ENCODE measurements at regions not wholly inside any gene's neighbourhood (a gene's known extent, or its start where the extent isn't known, plus 50 kb on each side); places are given as distances from the start of the nearest gene placed in this dataset.

DNA sequence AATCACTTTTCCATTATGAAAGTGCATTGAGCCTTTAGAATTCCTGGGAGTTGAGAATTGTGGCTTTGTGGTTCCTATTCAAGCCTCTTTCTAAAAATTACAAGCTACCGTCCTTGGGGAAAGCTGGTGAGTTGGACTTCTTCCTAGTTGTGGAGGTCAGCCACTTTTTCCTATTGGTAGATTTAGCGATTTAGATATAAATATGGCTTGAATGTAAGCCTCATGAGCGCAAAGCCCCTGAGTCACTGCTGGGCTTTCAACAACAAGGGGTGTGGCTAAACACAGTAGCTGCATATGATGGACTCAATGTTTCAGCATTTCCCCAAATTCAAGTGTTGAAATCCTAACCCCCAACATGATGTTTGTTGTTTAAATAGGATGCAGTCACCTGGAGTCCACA lies 150.0 kb upstream of the IGFBP3 start:
- H3K4me3 Mint-ChIP-seq (ENCODE audit: unreplicated experiment) = no peak overlapping the region

DNA sequence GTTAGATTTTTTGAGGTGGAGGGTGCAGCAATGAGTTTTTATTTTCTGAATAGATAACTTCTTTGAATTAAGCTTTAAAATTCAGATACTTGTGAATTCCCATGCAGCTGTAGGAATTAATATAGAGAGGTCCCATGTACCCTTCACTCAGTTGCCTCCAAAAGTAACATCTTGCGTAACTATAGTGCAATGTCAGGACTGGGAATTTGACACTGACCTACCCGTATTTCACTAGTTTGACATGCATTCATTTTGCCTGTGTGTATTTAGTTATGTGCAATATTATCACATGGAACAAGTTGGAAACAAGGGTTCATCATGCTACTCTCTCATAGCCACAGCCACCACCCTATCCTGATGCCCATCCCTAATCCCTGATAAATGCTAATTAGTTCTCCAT lies 147.1 kb upstream of the IGFBP3 start:
- peaks cover 14% of the 10 kb centered on the region for H3K4me1 Mint-ChIP-seq (ENCODE audit: unreplicated experiment)
- no peaks in the 10 kb centered on the region for H3K27me3 Mint-ChIP-seq (ENCODE audit: unreplicated experiment)
- H3K4me3 Mint-ChIP-seq (ENCODE audit: unreplicated experiment) = no peak overlapping the region
- no peaks in the 10 kb centered on the region for H3K36me3 Mint-ChIP-seq (ENCODE audit: unreplicated experiment)
- TF ChIP-seq, protein P1, sequence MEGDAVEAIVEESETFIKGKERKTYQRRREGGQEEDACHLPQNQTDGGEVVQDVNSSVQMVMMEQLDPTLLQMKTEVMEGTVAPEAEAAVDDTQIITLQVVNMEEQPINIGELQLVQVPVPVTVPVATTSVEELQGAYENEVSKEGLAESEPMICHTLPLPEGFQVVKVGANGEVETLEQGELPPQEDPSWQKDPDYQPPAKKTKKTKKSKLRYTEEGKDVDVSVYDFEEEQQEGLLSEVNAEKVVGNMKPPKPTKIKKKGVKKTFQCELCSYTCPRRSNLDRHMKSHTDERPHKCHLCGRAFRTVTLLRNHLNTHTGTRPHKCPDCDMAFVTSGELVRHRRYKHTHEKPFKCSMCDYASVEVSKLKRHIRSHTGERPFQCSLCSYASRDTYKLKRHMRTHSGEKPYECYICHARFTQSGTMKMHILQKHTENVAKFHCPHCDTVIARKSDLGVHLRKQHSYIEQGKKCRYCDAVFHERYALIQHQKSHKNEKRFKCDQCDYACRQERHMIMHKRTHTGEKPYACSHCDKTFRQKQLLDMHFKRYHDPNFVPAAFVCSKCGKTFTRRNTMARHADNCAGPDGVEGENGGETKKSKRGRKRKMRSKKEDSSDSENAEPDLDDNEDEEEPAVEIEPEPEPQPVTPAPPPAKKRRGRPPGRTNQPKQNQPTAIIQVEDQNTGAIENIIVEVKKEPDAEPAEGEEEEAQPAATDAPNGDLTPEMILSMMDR (IDR thresholded peaks at IDR 0.05) = no peak
- H3K9me3 Mint-ChIP-seq (ENCODE audit: unreplicated experiment) = no peaks in the 10 kb centered on the region
- DNase-seq (ENCODE audit: extremely low spot score, unreplicated experiment) = no peak
- no peak overlapping the region for H3K27ac Mint-ChIP-seq (ENCODE audit: unreplicated experiment)

More for the DNA sequence above, 150.0 kb upstream of the IGFBP3 start:
- DNase-seq (ENCODE audit: extremely low spot score, unreplicated experiment) = no peak
- peaks cover 14% of the 10 kb centered on the region for H3K4me1 Mint-ChIP-seq (ENCODE audit: unreplicated experiment)
- H3K27me3 Mint-ChIP-seq (ENCODE audit: unreplicated experiment) = no peaks in the 10 kb centered on the region
- H3K36me3 Mint-ChIP-seq (ENCODE audit: unreplicated experiment) = no peaks in the 10 kb centered on the region
- TF ChIP-seq, protein P1 (IDR thresholded peaks at IDR 0.05) = no peak
- no peaks in the 10 kb centered on the region for H3K9me3 Mint-ChIP-seq (ENCODE audit: unreplicated experiment)
- no peak overlapping the region for H3K27ac Mint-ChIP-seq (ENCODE audit: unreplicated experiment)

DNA sequence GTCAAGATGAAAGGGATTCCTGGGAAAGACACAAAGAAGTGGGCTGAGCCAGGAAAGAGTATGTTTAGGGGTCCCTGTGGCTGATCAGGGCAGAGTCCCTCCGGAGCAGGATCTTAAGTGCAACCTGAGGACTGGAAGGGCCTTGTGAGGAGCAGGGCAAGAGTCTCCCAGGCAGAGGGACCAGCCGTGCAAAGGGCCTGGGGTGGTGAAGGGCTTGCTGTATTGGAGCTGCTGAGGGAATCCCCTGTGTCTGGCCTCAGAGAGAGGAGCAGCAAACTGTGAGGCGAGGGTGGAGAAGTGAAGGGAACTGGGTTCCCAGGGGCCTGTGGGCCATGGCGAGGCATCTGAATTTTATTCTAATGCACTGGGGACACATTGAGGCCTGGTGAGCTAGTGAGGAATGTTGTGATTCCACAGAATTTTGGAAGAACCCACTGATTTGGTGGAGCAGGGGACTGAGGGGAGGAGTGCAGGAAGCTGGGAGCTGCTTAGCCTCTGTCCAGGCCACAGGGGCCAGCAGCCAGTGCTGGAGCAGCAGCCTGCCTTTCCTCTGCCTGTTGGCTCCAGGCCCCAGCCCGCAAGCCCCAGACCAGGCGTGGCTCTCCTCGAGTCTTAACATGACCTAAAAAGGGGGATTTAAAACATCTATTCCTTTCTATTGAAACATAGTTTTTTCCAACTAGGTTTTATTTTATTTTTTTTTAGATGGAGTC lies 138.4 kb upstream of the IGFBP3 start:
- H3K27ac Mint-ChIP-seq (ENCODE audit: unreplicated experiment) = no peak overlapping the region

DNA sequence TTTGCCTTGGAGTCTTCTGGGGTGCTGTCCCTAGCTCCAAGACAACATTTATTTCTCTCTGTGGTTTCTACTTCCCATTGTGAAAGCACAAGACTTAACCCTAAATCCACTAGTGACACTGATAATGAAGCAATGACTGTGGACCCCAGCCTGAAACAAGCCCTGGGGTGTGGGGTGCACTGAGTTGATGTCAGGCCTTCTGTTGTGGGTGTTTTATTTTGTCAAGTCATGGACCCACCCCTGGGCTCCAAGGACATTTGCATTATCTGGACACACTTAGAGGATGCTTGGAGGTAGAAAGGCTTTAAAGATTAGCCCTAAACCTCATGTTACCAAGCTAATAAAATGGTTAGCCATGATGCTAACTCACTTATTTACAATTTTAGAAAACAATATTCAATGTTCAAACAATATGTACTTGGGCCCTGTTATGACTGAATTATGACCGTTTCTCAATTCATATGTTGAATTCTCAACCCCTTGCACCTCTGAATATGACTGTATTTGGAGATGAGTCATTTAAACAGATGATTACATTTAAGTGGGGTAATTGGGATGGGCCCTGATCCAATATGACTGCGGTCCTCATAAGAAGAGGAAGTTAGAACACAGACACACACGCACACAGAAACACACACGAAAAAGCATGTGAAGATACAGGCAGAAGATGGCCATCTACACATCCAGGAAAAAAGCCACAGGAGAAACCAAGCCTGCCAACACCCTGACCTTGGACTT lies 137.2 kb upstream of the IGFBP3 start:
- Mint-ChIP-seq H3K4me1 (ENCODE audit: unreplicated experiment) (peaks cover 19% of the 10 kb centered on the region), H3K4me3 (ENCODE audit: unreplicated experiment) (no peak overlapping the region), H3K27ac (ENCODE audit: unreplicated experiment) (no peak overlapping the region), H3K9me3 (ENCODE audit: unreplicated experiment) (no peaks in the 10 kb centered on the region), H3K36me3 (ENCODE audit: unreplicated experiment) (no peaks in the 10 kb centered on the region), H3K27me3 (ENCODE audit: unreplicated experiment) (no peaks in the 10 kb centered on the region)
- TF ChIP-seq, protein P1 (IDR thresholded peaks at IDR 0.05) = no peak
- no peak for DNase-seq (ENCODE audit: extremely low spot score, unreplicated experiment)

More for the DNA sequence above, 138.4 kb upstream of the IGFBP3 start:
- Mint-ChIP-seq H3K36me3 (ENCODE audit: unreplicated experiment) (no peaks in the 10 kb centered on the region), H3K4me1 (ENCODE audit: unreplicated experiment) (peaks cover 7% of the 10 kb centered on the region), H3K9me3 (ENCODE audit: unreplicated experiment) (no peaks in the 10 kb centered on the region), H3K4me3 (ENCODE audit: unreplicated experiment) (no peak overlapping the region), H3K27me3 (ENCODE audit: unreplicated experiment) (no peaks in the 10 kb centered on the region)
- TF ChIP-seq, protein P1 (IDR thresholded peaks at IDR 0.05) = no peak
- no peak for DNase-seq (ENCODE audit: extremely low spot score, unreplicated experiment)

DNA sequence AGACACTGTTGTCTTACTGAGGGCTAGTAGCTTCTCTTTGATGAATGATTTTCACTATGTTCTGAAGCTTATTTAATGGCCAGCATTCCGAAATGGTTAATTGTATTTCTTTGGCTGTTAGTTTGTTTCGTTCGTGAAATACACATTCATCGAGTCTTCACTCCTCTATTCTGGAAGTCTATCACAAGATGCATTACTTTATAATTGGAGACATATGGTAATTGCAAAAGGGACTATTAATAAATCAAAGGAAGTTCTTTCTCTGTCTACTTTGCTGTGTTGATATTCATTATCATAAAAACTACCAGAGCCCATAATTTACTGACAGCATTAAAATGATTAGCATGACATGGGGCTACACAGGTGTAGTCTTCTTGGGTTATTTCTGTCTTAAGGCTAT lies 133.8 kb upstream of the IGFBP3 start:
- H3K36me3 Mint-ChIP-seq (ENCODE audit: unreplicated experiment) = no peaks in the 10 kb centered on the region
- no peaks in the 10 kb centered on the region for H3K27me3 Mint-ChIP-seq (ENCODE audit: unreplicated experiment)
- DNase-seq (ENCODE audit: extremely low spot score, unreplicated experiment) = no peak
- peaks cover 21% of the 10 kb centered on the region for H3K4me1 Mint-ChIP-seq (ENCODE audit: unreplicated experiment)
- H3K27ac Mint-ChIP-seq (ENCODE audit: unreplicated experiment) = no peak overlapping the region
- no peak overlapping the region for H3K4me3 Mint-ChIP-seq (ENCODE audit: unreplicated experiment)
- no peaks in the 10 kb centered on the region for H3K9me3 Mint-ChIP-seq (ENCODE audit: unreplicated experiment)
- TF ChIP-seq, protein P1 (IDR thresholded peaks at IDR 0.05) = no peak
